BJ (cell line): ENCODE measurements at regions not wholly inside any gene's neighbourhood (a gene's known extent, or its start where the extent isn't known, plus 50 kb on each side); places are given as distances from the start of the nearest gene placed in this dataset.

Experiments
- CTCF ChIA-PET: fragments of 350-600 bp; formaldehyde crosslinking; extraction: SDS; loops from one replicate; lab custom pipeline; 2021; ENCODE audit warnings: antibody characterized with exemption, inconsistent platforms; lab: Yijun Ruan, JAX
- POLR2A ChIA-PET: fragments of 300-600 bp; sonication (Branson Sonifier 250); formaldehyde crosslinking; extraction: SDS; loops from one replicate; lab custom pipeline; 2021; ENCODE audit warnings: antibody characterized with exemption; lab: Charles Lee
- DNase-seq: peaks from one replicate; pipeline ENCODE4 v3.0.0-alpha.2; 2011; ENCODE audit warnings: low read depth
- H3K27me3 ChIP-seq: 2 replicates; pipeline ENCODE4 v1.6.0; 2011; ENCODE audit warnings: low read length; ENCODE audit not compliant: control insufficient read depth, insufficient read depth
- H3K36me3 ChIP-seq: 2 replicates; pipeline ENCODE4 v1.5.1; 2011; ENCODE audit warnings: low read length; ENCODE audit not compliant: control insufficient read depth, insufficient read depth
- H3K4me3 ChIP-seq: 2 replicates; pipeline ENCODE4 v1.5.1; 2011; ENCODE audit warnings: low read depth, mild to moderate bottlenecking, control low read depth, low read length
- TF ChIP-seq, protein P1 (sequence below): IDR thresholded peaks from 2 replicates; pipeline ENCODE4 v1.5.1; 2011; ENCODE audit warnings: low read depth, mild to moderate bottlenecking, control low read depth, inconsistent platforms, low read length, moderate library complexity; ENCODE audit not compliant: insufficient read depth

DNA sequence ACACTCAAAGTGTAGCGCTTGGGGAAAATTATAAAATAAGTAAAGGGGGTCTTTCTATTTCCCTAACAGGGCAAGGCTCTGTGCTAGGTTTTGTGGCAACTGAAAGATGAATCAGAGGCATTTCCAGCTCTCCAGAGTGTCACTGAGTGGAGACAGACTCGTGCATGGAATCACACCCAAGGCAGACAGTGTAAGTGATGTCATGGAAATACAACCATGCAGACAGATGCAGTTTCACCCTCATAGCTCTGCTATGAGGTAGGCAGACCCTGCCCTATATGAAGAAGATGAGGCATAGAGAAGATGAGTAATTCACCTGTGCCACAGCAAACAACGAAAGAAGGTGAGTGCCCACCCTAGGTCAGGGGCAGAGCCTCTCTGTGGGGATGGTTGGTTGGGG is 57.2 kb upstream of the PITRM1 start:
- DNase-seq: no peak
- peaks cover 4% of the 10 kb centered on the region; the same call in 1 of the 2 replicates for H3K27me3 ChIP-seq
- POLR2A ChIA-PET: no interaction called here

DNA sequence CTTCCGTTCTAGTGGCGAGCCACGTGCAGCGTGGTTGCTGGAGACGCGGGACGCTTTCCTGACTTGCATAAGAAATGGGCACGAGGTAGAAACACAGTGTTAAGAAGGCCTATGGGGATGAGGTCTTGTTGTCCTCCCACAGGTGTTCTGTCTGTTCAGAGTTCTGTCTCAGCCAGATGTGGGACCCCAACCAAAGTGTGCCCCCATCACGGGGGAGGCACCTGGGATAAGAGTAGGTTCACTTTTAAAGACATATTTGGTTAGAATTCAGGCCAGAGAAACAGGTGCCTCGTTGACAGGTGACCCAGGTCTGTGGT is 56.0 kb upstream of the PITRM1 start:
- no peak for DNase-seq
- ChIA-PET CTCF (no interaction called here), POLR2A (no interaction called here)
- Histone ChIP-seq H3K36me3 (no peaks in the 10 kb centered on the region), H3K4me3 (no peak overlapping the region), H3K27me3 (peaks cover 4% of the 10 kb centered on the region; the same call in 1 of the 2 replicates)
- TF ChIP-seq, protein P1, sequence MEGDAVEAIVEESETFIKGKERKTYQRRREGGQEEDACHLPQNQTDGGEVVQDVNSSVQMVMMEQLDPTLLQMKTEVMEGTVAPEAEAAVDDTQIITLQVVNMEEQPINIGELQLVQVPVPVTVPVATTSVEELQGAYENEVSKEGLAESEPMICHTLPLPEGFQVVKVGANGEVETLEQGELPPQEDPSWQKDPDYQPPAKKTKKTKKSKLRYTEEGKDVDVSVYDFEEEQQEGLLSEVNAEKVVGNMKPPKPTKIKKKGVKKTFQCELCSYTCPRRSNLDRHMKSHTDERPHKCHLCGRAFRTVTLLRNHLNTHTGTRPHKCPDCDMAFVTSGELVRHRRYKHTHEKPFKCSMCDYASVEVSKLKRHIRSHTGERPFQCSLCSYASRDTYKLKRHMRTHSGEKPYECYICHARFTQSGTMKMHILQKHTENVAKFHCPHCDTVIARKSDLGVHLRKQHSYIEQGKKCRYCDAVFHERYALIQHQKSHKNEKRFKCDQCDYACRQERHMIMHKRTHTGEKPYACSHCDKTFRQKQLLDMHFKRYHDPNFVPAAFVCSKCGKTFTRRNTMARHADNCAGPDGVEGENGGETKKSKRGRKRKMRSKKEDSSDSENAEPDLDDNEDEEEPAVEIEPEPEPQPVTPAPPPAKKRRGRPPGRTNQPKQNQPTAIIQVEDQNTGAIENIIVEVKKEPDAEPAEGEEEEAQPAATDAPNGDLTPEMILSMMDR: no peak

More for the DNA sequence above, 57.2 kb upstream of the PITRM1 start:
- Histone ChIP-seq H3K4me3 (no peak overlapping the region), H3K36me3 (no peaks in the 10 kb centered on the region)
- TF ChIP-seq, protein P1: no peak
- CTCF ChIA-PET: interaction anchor here (0.6 kb wide), 1 partner anchor 10 kb away, joined by 3 read pairs; no protein-coding TSS in a partner anchor

DNA sequence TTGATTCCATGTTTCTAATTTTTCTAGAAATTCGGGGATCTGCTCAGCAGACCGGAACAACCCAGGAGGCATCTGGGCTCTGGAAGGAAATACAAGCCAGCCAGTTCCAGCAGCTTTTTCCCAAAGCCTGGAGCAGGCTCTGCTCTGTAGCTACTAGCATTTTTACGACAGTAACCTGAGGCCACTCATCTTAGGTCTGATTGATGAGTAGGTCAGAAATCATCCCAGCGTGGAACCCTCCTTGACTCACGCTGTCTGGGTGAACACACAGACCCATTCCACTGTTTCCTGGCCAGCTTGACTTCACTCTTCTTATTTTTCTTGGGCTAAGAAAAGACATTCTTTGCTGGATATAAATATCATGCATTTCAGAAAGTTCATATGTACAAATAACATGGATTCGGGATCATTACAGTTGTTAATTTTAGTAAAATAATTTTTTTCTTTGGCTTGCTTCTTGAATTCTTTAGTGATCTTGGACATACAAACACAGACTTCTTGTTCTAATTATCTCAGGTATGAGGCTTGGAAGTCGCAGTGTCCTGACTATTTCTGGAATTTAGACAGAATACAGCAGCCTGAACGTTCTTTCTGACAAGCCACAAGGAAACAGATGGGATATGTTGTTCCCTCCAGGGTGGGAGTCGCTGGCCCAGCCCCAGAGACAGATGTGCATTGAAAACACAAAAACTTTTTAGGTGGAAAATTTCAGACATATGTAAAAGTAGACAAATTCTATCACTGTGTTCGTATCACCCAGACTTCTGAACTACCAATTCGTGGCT is 54.6 kb upstream of the PITRM1 start:
- ChIA-PET CTCF (no interaction called here), POLR2A (interaction anchor here (0.6 to 0.7 kb wide), 2 partner anchors 85 to 205 kb away, joined by 4 read pairs; no protein-coding TSS in a partner anchor)
- TF ChIP-seq, protein P1: no peak
- peak; percentile 71 for DNase-seq
- Histone ChIP-seq H3K27me3 (peaks cover 4% of the 10 kb centered on the region; the same call in 1 of the 2 replicates), H3K4me3 (no peak overlapping the region), H3K36me3 (no peaks in the 10 kb centered on the region)

DNA sequence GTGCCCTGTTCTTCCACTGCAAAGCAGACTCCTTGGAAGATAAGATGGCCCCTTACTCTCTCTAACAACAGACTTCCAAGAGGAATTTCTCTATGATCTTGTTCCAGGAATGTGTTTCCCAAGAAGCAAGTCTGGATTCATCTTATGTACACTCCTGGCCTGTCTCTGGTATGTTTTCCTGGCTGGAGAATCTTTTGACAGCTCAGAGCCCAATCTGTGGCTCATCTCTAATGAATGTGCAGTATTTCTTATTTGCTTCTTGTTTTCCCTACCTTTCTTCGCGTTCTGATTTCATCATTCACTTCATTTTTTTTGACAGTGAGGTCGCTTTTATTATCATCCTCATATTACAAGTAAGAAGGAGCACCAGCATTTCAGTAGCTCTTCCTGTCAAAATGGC is 53.0 kb upstream of the PITRM1 start:
- TF ChIP-seq, protein P1: no peak
- H3K27me3 ChIP-seq: peaks cover 4% of the 10 kb centered on the region; the same call in 1 of the 2 replicates
- H3K4me3 ChIP-seq: no peak overlapping the region
- ChIA-PET CTCF (interaction anchor here (1.1 kb wide), 1 partner anchor 28 kb away, joined by 7 read pairs; no protein-coding TSS in a partner anchor), POLR2A (interaction anchor here (0.6 kb wide), 2 partner anchors 585 to 1029 kb away, joined by 3 to 9 read pairs; no protein-coding TSS in a partner anchor)
- no peaks in the 10 kb centered on the region for H3K36me3 ChIP-seq
- DNase-seq: peak; percentile 38

DNA sequence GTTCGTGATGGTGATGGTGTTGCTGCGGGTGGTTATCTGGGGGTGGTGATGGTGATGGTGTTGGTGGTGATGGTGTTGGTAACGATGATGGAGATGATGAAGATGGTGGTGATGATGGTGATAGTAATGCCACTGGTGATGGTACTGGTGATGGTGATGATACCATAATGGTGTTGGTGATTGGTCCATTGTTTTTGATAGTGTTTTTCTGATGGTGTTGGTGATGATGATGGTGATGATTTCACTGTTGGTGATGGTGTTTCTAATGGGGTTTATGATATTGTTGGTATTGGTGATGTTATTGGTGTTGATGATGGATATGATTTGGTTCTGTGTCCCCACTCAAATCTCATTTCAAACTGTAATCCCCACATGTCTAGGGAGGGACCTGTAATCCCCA is 51.7 kb upstream of the PITRM1 start:
- ChIA-PET POLR2A (no interaction called here), CTCF (no interaction called here)
- TF ChIP-seq, protein P1: no peak
- no peaks in the 10 kb centered on the region for H3K36me3 ChIP-seq
- peaks cover 2% of the 10 kb centered on the region; the same call in 1 of the 2 replicates for H3K27me3 ChIP-seq
- no peak overlapping the region for H3K4me3 ChIP-seq
- no peak for DNase-seq
